HCT116 (cell line): ENCODE measurements at regions not wholly inside any gene's neighbourhood (a gene's known extent, or its start where the extent isn't known, plus 50 kb on each side); places are given as distances from the start of the nearest gene placed in this dataset.

Source experiments
- ATAC-seq: fragments of 200-7000 bp; cut with Tn5 transposase; 2 replicates; pipeline ENCODE4 v1.9.1; 2020; ENCODE audit warnings: mild to moderate bottlenecking, moderate library complexity
- BruUV-seq: library from RNA; stranded (reverse); fragments of 400-500 nt; replicated peaks from 2 replicates; lab custom pipeline; 2021; lab: Mats Ljungman, UMichigan
- CTCF ChIA-PET: fragments of 300-600 bp; sonication (Branson Sonifier 250); formaldehyde crosslinking; loops from one replicate; lab custom pipeline; 2021; ENCODE audit warnings: antibody characterized with exemption; lab: Charles Lee
- POLR2A ChIA-PET: fragments of 300-600, 350-600 bp; sonication (Branson Sonifier 250); formaldehyde crosslinking; loops from one replicate; lab custom pipeline; 2021; ENCODE audit warnings: antibody characterized with exemption; lab: Charles Lee
- RAD21 ChIA-PET, 2 experiments: fragments of 300-600 bp; sonication (Branson Sonifier 250); formaldehyde crosslinking; loops; one replicate each; lab custom pipeline; 2023; ENCODE audit warnings: low total read pairs in 2 of 2; ENCODE audit not compliant: uncharacterized antibody in 2 of 2, unreplicated experiment in 2 of 2, low non-redundant PET in 1 of 2; lab: Charles Lee
- DNase-seq: peaks from one replicate; pipeline ENCODE4 v3.0.0-alpha.2; 2010; ENCODE audit warnings: low read depth, low spot score
- H2AFZ ChIP-seq: fragments of 200-600 bp; shearing (Covaris generic), sonication (generic); 2 replicates; pipeline ENCODE4 v1.6.1; 2017; ENCODE audit warnings: low read depth, mixed run types, mixed read lengths, antibody characterized with exemption, low read length; ENCODE audit not compliant: poor library complexity, severe bottlenecking
- H3K27ac ChIP-seq: 2 replicates; pipeline ENCODE4 v1.5.1; 2012; ENCODE audit warnings: low read depth, low read length
- H3K27me3 ChIP-seq: fragments of 200-600 bp; sonication (generic); 2 replicates; pipeline ENCODE4 v1.6.1; 2016; ENCODE audit warnings: mixed run types, low read length, mixed read lengths; ENCODE audit not compliant: insufficient read depth
- H3K36me3 ChIP-seq, 2 experiments: fragments of 200-500 bp in 1 of 2; fragments of 200-600 bp in 1 of 2; sonication (Bioruptor generic) in 1 of 2; sonication (generic) in 1 of 2; 2 replicates each; pipeline versions ENCODE4 v1.5.1 to v1.6.1; 2014 to 2016; ENCODE audit warnings: low read length in 2 of 2, inconsistent platforms in 1 of 2, mixed read lengths in 1 of 2, mixed run types in 1 of 2; ENCODE audit not compliant: insufficient read depth in 2 of 2, control insufficient read depth in 1 of 2
- H3K4me1 ChIP-seq, 2 experiments: fragments of 200-600 bp in 1 of 2; sonication (generic) in 1 of 2; 2 replicates each; pipeline versions ENCODE4 v1.5.1 to v1.6.1; 2012 to 2017; ENCODE audit warnings: low read length in 2 of 2, inconsistent platforms in 1 of 2, mild to moderate bottlenecking in 1 of 2, mixed read lengths in 1 of 2, mixed run types in 1 of 2, moderate library complexity in 1 of 2; ENCODE audit not compliant: insufficient read depth in 2 of 2, control insufficient read depth in 1 of 2
- H3K4me2 ChIP-seq: fragments of 200-600 bp; sonication (generic); 2 replicates; pipeline ENCODE4 v1.6.1; 2017; ENCODE audit warnings: mixed run types, low read length, mixed read lengths
- H3K4me3 ChIP-seq, 2 experiments: fragments of 200-600 bp in 1 of 2; sonication (generic) in 1 of 2; replicated peaks in 1 of 2; 2 replicates each; pipeline ENCODE4 v1.5.1; 2011 to 2016; ENCODE audit warnings: low read length in 2 of 2, control low read depth in 1 of 2, low read depth in 1 of 2, mild to moderate bottlenecking in 1 of 2, mixed read lengths in 1 of 2, mixed run types in 1 of 2
- H3K79me2 ChIP-seq: fragments of 200-600 bp; sonication (generic); 2 replicates; pipeline ENCODE4 v1.6.1; 2017; ENCODE audit warnings: mild to moderate bottlenecking, mixed run types, low read length, moderate library complexity, mixed read lengths; ENCODE audit not compliant: insufficient read depth
- H3K9ac ChIP-seq: fragments of 200-600 bp; sonication (generic); 2 replicates; pipeline ENCODE4 v1.6.1; 2016; ENCODE audit warnings: low read length, mixed read lengths
- H3K9me2 ChIP-seq: fragments of 200-600 bp; sonication (generic), shearing (Covaris generic); 2 replicates; pipeline ENCODE4 v1.6.1; 2017; ENCODE audit warnings: mixed run types, mild to moderate bottlenecking, moderate library complexity; ENCODE audit not compliant: insufficient read depth
- H3K9me3 ChIP-seq, 2 experiments: fragments of 200-500 bp in 1 of 2; fragments of 200-600 bp in 1 of 2; sonication (Bioruptor generic) in 1 of 2; sonication (generic) in 1 of 2; 2 replicates each; pipeline ENCODE4 v1.6.1; 2014 to 2017; ENCODE audit warnings: low read length in 2 of 2, mixed read lengths in 2 of 2, inconsistent platforms in 1 of 2, low read depth in 1 of 2, mild to moderate bottlenecking in 1 of 2, mixed run types in 1 of 2, moderate library complexity in 1 of 2; ENCODE audit not compliant: control insufficient read depth in 1 of 2, insufficient read depth in 1 of 2
- H4K20me1 ChIP-seq: fragments of 200-600 bp; sonication (generic), shearing (Covaris generic); 2 replicates; pipeline ENCODE4 v1.6.1; 2017; ENCODE audit warnings: mixed run types, mild to moderate bottlenecking, moderate library complexity; ENCODE audit not compliant: insufficient read depth
- ATF3 ChIP-seq: IDR thresholded peaks from 2 replicates; pipeline ENCODE4 v1.6.1; 2012
- CBX3 ChIP-seq: IDR thresholded peaks from 2 replicates; pipeline ENCODE4 v1.6.1; 2012; ENCODE audit warnings: low read depth
- CEBPB ChIP-seq: IDR thresholded peaks from 2 replicates; pipeline ENCODE4 v1.6.1; 2012; ENCODE audit warnings: low read depth
- ELF1 ChIP-seq: IDR thresholded peaks from 2 replicates; pipeline ENCODE4 v1.6.1; 2012; ENCODE audit warnings: low read depth, borderline replicate concordance
- EZH2 ChIP-seq: fragments of 200-600 bp; sonication (generic); IDR thresholded peaks from 2 replicates; pipeline ENCODE4 v1.6.1; 2017; ENCODE audit warnings: antibody characterized with exemption, mixed run types
- EZH2phosphoT487 ChIP-seq: fragments of 200-600 bp; IDR thresholded peaks from 2 replicates; pipeline ENCODE4 v1.6.1; 2018; ENCODE audit warnings: antibody characterized with exemption, borderline replicate concordance
- FOSL1 ChIP-seq: IDR thresholded peaks from 2 replicates; pipeline ENCODE4 v1.6.1; 2012; ENCODE audit warnings: low read depth
- JUND ChIP-seq: IDR thresholded peaks from 2 replicates; pipeline ENCODE4 v1.6.1; 2012
- MAX ChIP-seq: IDR thresholded peaks from 2 replicates; pipeline ENCODE4 v1.6.1; 2012
- POLR2A ChIP-seq: IDR thresholded peaks from 2 replicates; pipeline ENCODE4 v1.7.0; 2011; ENCODE audit warnings: borderline replicate concordance; ENCODE audit not compliant: insufficient read depth, insufficient read length; ENCODE audit errors: extremely low read depth
- POLR2AphosphoS5 ChIP-seq: IDR thresholded peaks from 2 replicates; pipeline ENCODE4 v1.6.1; 2011; ENCODE audit warnings: mild to moderate bottlenecking, low read depth, low read length, moderate library complexity
- RAD21 ChIP-seq: IDR thresholded peaks from 2 replicates; pipeline ENCODE4 v1.6.1; 2012; ENCODE audit warnings: low read depth, mild to moderate bottlenecking
- REST ChIP-seq: IDR thresholded peaks from 2 replicates; pipeline ENCODE4 v1.6.1; 2012; ENCODE audit warnings: low read depth
- SRF ChIP-seq: IDR thresholded peaks from 2 replicates; pipeline ENCODE4 v1.6.1; 2012; ENCODE audit warnings: low read depth
- TCF7L2 ChIP-seq: IDR thresholded peaks from 2 replicates; pipeline ENCODE4 v1.7.0; 2011; ENCODE audit warnings: borderline replicate concordance, inconsistent platforms; ENCODE audit not compliant: insufficient read depth, insufficient read length; ENCODE audit errors: extremely low read depth
- ZFX ChIP-seq: fragments of 450-650 bp; IDR thresholded peaks from 2 replicates; pipeline ENCODE4 v1.6.1; 2017
- ZNF274 ChIP-seq: fragments of 200-500 bp; sonication (Bioruptor generic); IDR thresholded peaks from 2 replicates; pipeline ENCODE4 v1.6.1; 2014; ENCODE audit warnings: mild to moderate bottlenecking, low read depth, low read length, inconsistent platforms
- intact Hi-C: fragments of 100-400 bp; cut with micrococcal nuclease; formaldehyde crosslinking; loops from 2 replicates; pipeline ENCODE4 v1.10.0; 2022

DNA sequence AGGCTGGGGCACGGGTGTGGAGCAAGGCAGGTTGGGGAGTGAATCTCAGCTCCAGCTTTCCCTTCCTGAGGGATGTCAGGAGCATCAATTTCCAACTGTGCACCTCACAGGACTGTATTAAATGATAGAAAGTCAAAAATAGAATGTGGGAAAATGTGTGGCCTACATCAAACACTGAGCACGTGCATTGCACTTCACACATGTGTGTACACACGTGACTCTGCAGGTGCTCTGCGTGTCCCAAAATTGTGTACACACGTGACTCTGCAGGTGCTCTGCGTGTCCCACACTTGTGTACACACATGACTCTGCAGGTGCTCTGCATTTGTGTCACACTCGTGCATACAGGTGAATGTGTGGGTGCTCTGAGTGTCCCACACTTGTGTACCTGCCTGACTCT, 577.2 kb upstream of the SALL3 start:
- Histone ChIP-seq H4K20me1 (no peaks in the 10 kb centered on the region), H3K27me3 (no peaks in the 10 kb centered on the region), H2AFZ (no peak overlapping the region), H3K27ac (no peak overlapping the region), H3K79me2 (no peaks in the 10 kb centered on the region), H3K9ac (no peak overlapping the region), H3K36me3 (no peaks in the 10 kb centered on the region), H3K9me3 (peaks cover 5 to 7% of the 10 kb centered on the region in 2 experiments; a peak in 2 of 4 replicates), H3K9me2 (no peaks in the 10 kb centered on the region), H3K4me3 (no peak overlapping the region), H3K4me1 (no peaks in the 10 kb centered on the region)
- ChIA-PET CTCF (no interaction called here), POLR2A (no interaction called here), RAD21 (no interaction called here)
- intact Hi-C loops: no loop called here
- BruUV-seq: no TSS peak
- no peak for DNase-seq
- TF ChIP-seq ELF1 (no peak), ZFX (no peak), MAX (no peak), ATF3 (no peak), EZH2 (no peak), FOSL1 (no peak), POLR2A (no peak), ZNF274 (no peak), RAD21 (no peak), REST (no peak), SRF (no peak), TCF7L2 (no peak), POLR2AphosphoS5 (no peak), EZH2phosphoT487 (no peak), CBX3 (no peak), CEBPB (no peak), JUND (no peak)
- TF ChIP-seq, all 23 proteins: peak for 0
- no peak for ATAC-seq
- H3K4me2 ChIP-seq: no peak overlapping the region
